ENCODE measurements at regions not wholly inside any gene's neighbourhood (a gene's known extent, or its start where the extent isn't known, plus 50 kb on each side); places are given as distances from the start of the nearest gene placed in this dataset.

DNA sequence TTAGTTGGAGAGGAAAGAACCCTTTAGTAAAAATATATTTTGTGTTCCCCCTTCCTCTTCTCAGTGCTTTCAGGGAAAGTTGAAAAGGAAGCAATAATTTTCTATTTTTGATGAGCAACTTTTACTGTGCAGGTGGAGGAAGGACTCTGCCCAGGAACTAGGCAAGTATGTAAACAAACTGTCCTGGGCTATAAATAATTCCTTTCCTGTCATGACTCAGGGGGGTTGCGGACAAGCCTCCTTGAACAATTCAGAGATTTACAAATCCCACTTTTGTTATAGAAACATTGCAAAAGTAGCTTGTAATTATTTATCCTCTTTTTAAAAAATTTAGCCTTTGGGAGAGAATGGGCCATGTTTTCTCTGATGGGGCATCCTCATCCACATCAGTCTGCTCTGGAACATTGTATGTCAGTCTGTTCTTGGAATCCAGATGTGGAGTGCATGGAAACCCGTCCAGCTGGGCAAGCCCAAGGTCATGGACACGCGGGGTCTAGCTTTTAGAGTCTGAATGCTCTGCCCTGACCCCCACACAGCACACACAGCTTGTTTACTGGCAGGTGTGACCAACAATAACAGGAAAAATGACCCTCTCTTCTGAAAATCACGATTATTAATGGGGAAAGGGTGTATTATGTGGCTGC lies 127.6 kb downstream of the GADD45G start (continued):
- TF ChIP-seq SIN3A (IDR thresholded peaks at IDR 0.05; ENCODE audit: borderline replicate concordance, low read depth, low read length) (no peak), YY1 (IDR thresholded peaks at IDR 0.05; ENCODE audit: low read depth) (no peak), GATA2 (CRISPR knock-in tag; IDR thresholded peaks at IDR 0.05) (no peak)

DNA sequence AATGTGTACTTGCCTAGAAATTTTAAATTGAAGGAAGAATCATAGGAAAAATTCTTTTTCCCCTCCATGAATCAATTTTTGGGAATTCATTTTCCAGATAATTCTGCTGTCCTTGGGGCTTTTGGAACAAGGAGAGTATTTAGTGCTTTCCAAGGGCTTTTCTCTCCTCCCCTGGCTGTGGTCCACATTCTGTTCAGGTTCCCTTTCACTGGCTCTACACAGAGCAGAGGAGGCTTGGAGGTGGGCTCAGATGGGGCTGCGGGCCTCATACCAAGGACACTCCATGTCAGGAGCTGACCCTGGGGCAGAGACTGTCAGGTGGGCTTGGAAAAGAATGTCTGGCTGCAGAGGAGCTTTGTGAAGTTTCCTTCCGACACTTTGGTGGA lies 128.1 kb downstream of the GADD45G start:
- TF ChIP-seq IRF3 (IDR thresholded peaks at IDR 0.05; ENCODE audit: low read depth, low read length), result no peak
- TF ChIP-seq GABPA (IDR thresholded peaks at IDR 0.05; ENCODE audit: low read depth), result no peak
- no peak for TF ChIP-seq ELF1 (IDR thresholded peaks at IDR 0.05)
- no peak for TF ChIP-seq NRF1 (IDR thresholded peaks at IDR 0.05; ENCODE audit: low read depth, low read length)
- TF ChIP-seq EP300 (IDR thresholded peaks at IDR 0.05; ENCODE audit: borderline replicate concordance in 1 of 2, low read depth in 1 of 2, low read length in 1 of 2), result no peak
- TF ChIP-seq POLR2AphosphoS5 (IDR thresholded peaks at IDR 0.05; ENCODE audit: low read depth, low read length), result no peak
- TF ChIP-seq GATA2 (CRISPR knock-in tag; IDR thresholded peaks at IDR 0.05), result no peak
- TF ChIP-seq FOXM1 (IDR thresholded peaks at IDR 0.05; ENCODE audit: low read depth), result no peak
- TF ChIP-seq RCOR1 (IDR thresholded peaks at IDR 0.05; ENCODE audit: low read length), result no peak
- no peak for TF ChIP-seq MEF2A (IDR thresholded peaks at IDR 0.05; ENCODE audit: borderline replicate concordance, low read depth)
- no peak for TF ChIP-seq TAF1 (IDR thresholded peaks at IDR 0.05; ENCODE audit: borderline replicate concordance, low read depth, low read length)
- TF ChIP-seq RFX5 (IDR thresholded peaks at IDR 0.05; ENCODE audit: low read length), result no peak
- H3K27ac ChIP-seq (ENCODE audit: low read depth in 2 of 2, low read length in 1 of 2), result no peak overlapping the region
- H2AFZ ChIP-seq (ENCODE audit: low read depth), result no peak overlapping the region
- ChIA-PET POLR2A (no interaction called here), CTCF (interaction anchor here (1.5 kb wide), 1 partner anchor 130 kb away, joined by 6 read pairs; no protein-coding TSS in a partner anchor)
- H3K9ac ChIP-seq, result no peak overlapping the region
- H3K36me3 ChIP-seq (replicated peaks in 1 of 2; ENCODE audit: control insufficient read depth in 1 of 2, insufficient read depth in 2 of 2, low read length in 1 of 2), result no peaks in the 10 kb centered on the region
- no peaks in the 10 kb centered on the region for H4K20me1 ChIP-seq (ENCODE audit: insufficient read depth)
- no peaks in the 10 kb centered on the region for H3K27me3 ChIP-seq (ENCODE audit: insufficient read depth)
- H3K4me2 ChIP-seq, result no peak overlapping the region
- no peaks in the 10 kb centered on the region; a peak in 1 of 4 replicates for H3K4me1 ChIP-seq (ENCODE audit: control insufficient read depth in 1 of 2, insufficient read depth in 2 of 2, low read depth in 1 of 2, low read length in 1 of 2)
- H3F3A ChIP-seq (replicated peaks; ENCODE audit: insufficient read depth), result no peaks in the 10 kb centered on the region
- H3K9me3 ChIP-seq, result no peaks in the 10 kb centered on the region
- no peaks in the 10 kb centered on the region for H3K9me2 ChIP-seq
- WGBS (ENCODE audit: low lambda C conversion rate), result 25% methylated on average over 1 of the region's 2 CpGs
- H3K4me3 ChIP-seq (ENCODE audit: low read depth in 2 of 2, low read length in 1 of 2), result no peak overlapping the region
- no peaks in the 10 kb centered on the region for H3K79me2 ChIP-seq (ENCODE audit: insufficient read depth)
- no peak for DNase-seq

DNA sequence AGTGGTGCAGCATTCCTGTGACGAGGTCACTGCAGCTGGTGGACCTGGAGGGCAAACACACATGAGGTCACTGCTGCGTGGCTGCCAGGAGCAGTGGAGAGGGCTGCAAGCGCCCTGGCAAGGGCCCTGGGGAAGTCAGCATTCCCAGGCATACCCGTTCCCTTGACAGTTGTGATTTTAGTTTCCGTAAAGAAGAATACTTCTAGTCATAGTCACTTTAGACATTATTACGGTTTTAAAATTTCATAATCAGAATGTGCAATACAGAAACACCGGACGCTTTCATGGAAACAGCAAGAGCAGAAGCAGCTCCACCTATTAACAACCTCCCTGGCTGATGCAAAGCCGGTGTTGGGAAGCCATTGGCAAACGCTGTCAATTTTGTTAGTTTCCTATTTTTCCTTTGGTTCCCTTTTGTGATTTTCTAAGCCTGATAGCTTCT lies 129.8 kb downstream of the GADD45G start:
- no peak for DNase-seq
- CTCF ChIA-PET, result no interaction called here
- Histone ChIP-seq H4K20me1 (ENCODE audit: insufficient read depth) (no peaks in the 10 kb centered on the region), H3K4me2 (no peak overlapping the region), H3K4me3 (ENCODE audit: low read depth in 2 of 2, low read length in 1 of 2) (no peak overlapping the region), H3F3A (replicated peaks; ENCODE audit: insufficient read depth) (no peaks in the 10 kb centered on the region), H3K9ac (no peak overlapping the region), H3K4me1 (ENCODE audit: control insufficient read depth in 1 of 2, insufficient read depth in 2 of 2, low read depth in 1 of 2, low read length in 1 of 2) (no peaks in the 10 kb centered on the region; a peak in 1 of 4 replicates), H3K27me3 (ENCODE audit: insufficient read depth) (no peaks in the 10 kb centered on the region), H3K9me3 (no peaks in the 10 kb centered on the region), H3K36me3 (replicated peaks in 1 of 2; ENCODE audit: control insufficient read depth in 1 of 2, insufficient read depth in 2 of 2, low read length in 1 of 2) (no peaks in the 10 kb centered on the region), H2AFZ (ENCODE audit: low read depth) (no peak overlapping the region), H3K79me2 (ENCODE audit: insufficient read depth) (no peaks in the 10 kb centered on the region), H3K27ac (ENCODE audit: low read depth in 2 of 2, low read length in 1 of 2) (no peak overlapping the region), H3K9me2 (no peaks in the 10 kb centered on the region)
- 59% methylated on average over 10 of the region's 10 CpGs for WGBS (ENCODE audit: low lambda C conversion rate)
- POLR2A ChIA-PET, result no interaction called here
- no peak for TF ChIP-seq TCF12 (IDR thresholded peaks at IDR 0.05)
- TF ChIP-seq FOXJ3 (CRISPR knock-in tag; IDR thresholded peaks at IDR 0.05), result no peak
- TF ChIP-seq EP300 (IDR thresholded peaks at IDR 0.05; ENCODE audit: borderline replicate concordance in 1 of 2, low read depth in 1 of 2, low read length in 1 of 2), result no peak
- TF ChIP-seq FOSL2 (IDR thresholded peaks at IDR 0.05; ENCODE audit: borderline replicate concordance, low read depth), result no peak
- TF ChIP-seq REST (IDR thresholded peaks at IDR 0.05; ENCODE audit: low read depth, low read length), result no peak
- TF ChIP-seq NFIC (IDR thresholded peaks at IDR 0.05; ENCODE audit: borderline replicate concordance), result no peak
- TF ChIP-seq, protein P1, sequence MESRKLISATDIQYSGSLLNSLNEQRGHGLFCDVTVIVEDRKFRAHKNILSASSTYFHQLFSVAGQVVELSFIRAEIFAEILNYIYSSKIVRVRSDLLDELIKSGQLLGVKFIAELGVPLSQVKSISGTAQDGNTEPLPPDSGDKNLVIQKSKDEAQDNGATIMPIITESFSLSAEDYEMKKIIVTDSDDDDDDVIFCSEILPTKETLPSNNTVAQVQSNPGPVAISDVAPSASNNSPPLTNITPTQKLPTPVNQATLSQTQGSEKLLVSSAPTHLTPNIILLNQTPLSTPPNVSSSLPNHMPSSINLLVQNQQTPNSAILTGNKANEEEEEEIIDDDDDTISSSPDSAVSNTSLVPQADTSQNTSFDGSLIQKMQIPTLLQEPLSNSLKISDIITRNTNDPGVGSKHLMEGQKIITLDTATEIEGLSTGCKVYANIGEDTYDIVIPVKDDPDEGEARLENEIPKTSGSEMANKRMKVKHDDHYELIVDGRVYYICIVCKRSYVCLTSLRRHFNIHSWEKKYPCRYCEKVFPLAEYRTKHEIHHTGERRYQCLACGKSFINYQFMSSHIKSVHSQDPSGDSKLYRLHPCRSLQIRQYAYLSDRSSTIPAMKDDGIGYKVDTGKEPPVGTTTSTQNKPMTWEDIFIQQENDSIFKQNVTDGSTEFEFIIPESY (IDR thresholded peaks at IDR 0.05; ENCODE audit: borderline replicate concordance, low read depth), result no peak
- no peak for TF ChIP-seq RCOR1 (IDR thresholded peaks at IDR 0.05; ENCODE audit: low read length)
- TF ChIP-seq SMC3 (IDR thresholded peaks at IDR 0.05; ENCODE audit: low read depth, low read length), result no peak
- TF ChIP-seq MEF2A (IDR thresholded peaks at IDR 0.05; ENCODE audit: borderline replicate concordance, low read depth), result no peak

Data from SK-N-SH (cell line).